ENCODE measurements at regions not wholly inside any gene's neighbourhood (a gene's known extent, or its start where the extent isn't known, plus 50 kb on each side); places are given as distances from the start of the nearest gene placed in this dataset.

DNA sequence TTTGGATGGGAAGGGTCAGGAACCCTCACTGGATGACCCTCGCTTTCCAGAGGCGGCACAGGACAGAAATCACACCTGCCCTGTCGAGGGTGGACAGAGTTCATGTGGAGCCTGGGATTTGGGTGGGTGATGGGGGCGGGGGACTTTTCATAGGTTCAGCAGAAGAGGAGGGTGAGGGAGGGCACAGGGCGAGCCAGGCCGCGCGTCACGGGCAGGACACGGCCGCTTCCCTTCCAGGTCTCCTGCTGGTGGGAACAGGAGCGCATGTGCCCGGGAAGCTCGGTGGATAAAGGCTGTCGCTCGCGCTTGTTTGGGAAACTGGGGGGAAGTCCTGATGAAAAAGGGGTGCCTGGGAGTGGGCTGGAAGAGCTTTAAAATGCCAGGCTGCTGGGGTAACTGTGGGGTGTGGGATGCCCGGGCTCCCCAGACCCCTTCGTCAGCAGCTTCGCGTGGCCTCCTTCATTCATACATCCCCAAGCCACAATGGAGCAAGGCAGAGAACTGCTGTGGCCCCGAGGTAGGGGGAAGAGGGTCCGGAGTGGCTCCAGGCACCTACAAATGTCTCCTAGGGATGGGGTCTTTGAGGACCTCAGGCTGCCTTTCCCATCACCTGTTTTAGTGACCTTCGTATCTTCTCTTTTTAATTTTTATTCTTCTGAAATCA lies 102.2 kb downstream of the DACT2 start:
- intact Hi-C loops (cut with DNase I; ENCODE audit: low total_unique reads) (no loop called here), in situ Hi-C loops (cut with MboI; ENCODE audit: low pct_ligation_motif_present in 1 of 4, low pct_unique_long_range_greater_than_20kb in 1 of 4, low sequenced_read_pairs in 3 of 4) (no loop called here)
- Histone ChIP-seq H3K27me3 (no peaks in the 10 kb centered on the region), H3K4me3 (no peak overlapping the region), H3K4me1 (no peaks in the 10 kb centered on the region), H3K36me3 (no peaks in the 10 kb centered on the region), H3K9me3 (no peaks in the 10 kb centered on the region), H3K27ac (no peak overlapping the region)
- 86 to 93% methylated on average over 1 to 24 of the region's 24 CpGs for WGBS, 2 donors (ENCODE audit: low coverage in 1 of 2)
- TF ChIP-seq EP300 (IDR thresholded peaks at IDR 0.05; ENCODE audit: low read depth) (no peak), POLR2A (IDR thresholded peaks at IDR 0.05) (no peak), POLR2AphosphoS5 (IDR thresholded peaks at IDR 0.05) (no peak)
- TF ChIP-seq, protein P1, sequence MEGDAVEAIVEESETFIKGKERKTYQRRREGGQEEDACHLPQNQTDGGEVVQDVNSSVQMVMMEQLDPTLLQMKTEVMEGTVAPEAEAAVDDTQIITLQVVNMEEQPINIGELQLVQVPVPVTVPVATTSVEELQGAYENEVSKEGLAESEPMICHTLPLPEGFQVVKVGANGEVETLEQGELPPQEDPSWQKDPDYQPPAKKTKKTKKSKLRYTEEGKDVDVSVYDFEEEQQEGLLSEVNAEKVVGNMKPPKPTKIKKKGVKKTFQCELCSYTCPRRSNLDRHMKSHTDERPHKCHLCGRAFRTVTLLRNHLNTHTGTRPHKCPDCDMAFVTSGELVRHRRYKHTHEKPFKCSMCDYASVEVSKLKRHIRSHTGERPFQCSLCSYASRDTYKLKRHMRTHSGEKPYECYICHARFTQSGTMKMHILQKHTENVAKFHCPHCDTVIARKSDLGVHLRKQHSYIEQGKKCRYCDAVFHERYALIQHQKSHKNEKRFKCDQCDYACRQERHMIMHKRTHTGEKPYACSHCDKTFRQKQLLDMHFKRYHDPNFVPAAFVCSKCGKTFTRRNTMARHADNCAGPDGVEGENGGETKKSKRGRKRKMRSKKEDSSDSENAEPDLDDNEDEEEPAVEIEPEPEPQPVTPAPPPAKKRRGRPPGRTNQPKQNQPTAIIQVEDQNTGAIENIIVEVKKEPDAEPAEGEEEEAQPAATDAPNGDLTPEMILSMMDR (IDR thresholded peaks at IDR 0.05): no peak
- DNase-seq: no peak

GRCh38 chr6:168216751-168217191 lies 102.8 kb downstream of the DACT2 start:
- H3K9me3 ChIP-seq: no peaks in the 10 kb centered on the region
- WGBS, 2 donors (ENCODE audit: low coverage in 1 of 2): 70 to 95% methylated on average over 4 to 16 of the region's 16 CpGs
- H3K4me1 ChIP-seq: no peaks in the 10 kb centered on the region
- in situ Hi-C loops (cut with MboI; ENCODE audit: low pct_ligation_motif_present in 1 of 4, low pct_unique_long_range_greater_than_20kb in 1 of 4, low sequenced_read_pairs in 3 of 4) (no loop called here), intact Hi-C loops (cut with DNase I; ENCODE audit: low total_unique reads) (no loop called here)
- TF ChIP-seq, protein P1 (IDR thresholded peaks at IDR 0.05): no peak
- TF ChIP-seq EP300 (IDR thresholded peaks at IDR 0.05; ENCODE audit: low read depth) (no peak), POLR2AphosphoS5 (IDR thresholded peaks at IDR 0.05) (no peak), POLR2A (IDR thresholded peaks at IDR 0.05) (no peak)
- H3K4me3 ChIP-seq: no peak overlapping the region
- no peak for DNase-seq
- H3K36me3 ChIP-seq: no peaks in the 10 kb centered on the region
- no peaks in the 10 kb centered on the region for H3K27me3 ChIP-seq
- no peak overlapping the region for H3K27ac ChIP-seq

DNA sequence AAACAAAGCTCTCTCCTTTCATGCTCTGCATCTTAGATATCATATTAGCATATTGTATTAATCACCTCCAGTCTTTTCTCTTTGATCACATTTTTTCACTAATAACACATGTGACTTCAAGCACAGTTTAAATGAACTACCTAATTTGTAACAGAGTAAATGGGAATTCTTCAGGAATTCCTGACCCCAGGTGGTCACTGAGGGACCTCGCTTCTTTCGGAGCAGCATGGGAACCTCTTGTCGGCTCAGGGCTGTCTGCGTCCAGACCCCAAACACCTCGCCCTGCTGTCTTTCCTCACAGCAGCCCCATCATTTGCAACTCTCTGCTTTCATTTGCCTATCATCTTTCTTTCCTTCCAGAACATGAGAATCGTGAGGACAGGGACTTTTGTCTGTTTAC lies 103.5 kb downstream of the DACT2 start:
- TF ChIP-seq, protein P1 (IDR thresholded peaks at IDR 0.05): no peak
- TF ChIP-seq EP300 (IDR thresholded peaks at IDR 0.05; ENCODE audit: low read depth) (no peak), POLR2A (IDR thresholded peaks at IDR 0.05) (no peak), POLR2AphosphoS5 (IDR thresholded peaks at IDR 0.05) (no peak)
- intact Hi-C loops (cut with DNase I; ENCODE audit: low total_unique reads): no loop called here
- whole genome bisulfite sequencing, 2 donors (ENCODE audit: low coverage in 1 of 2): 74 to 76% methylated on average over 6 of the region's 6 CpGs
- no peaks in the 10 kb centered on the region for H3K4me1 ChIP-seq
- no peak overlapping the region for H3K4me3 ChIP-seq
- no peaks in the 10 kb centered on the region for H3K9me3 ChIP-seq
- no peaks in the 10 kb centered on the region for H3K36me3 ChIP-seq
- H3K27me3 ChIP-seq: no peaks in the 10 kb centered on the region
- in situ Hi-C loops (cut with MboI; ENCODE audit: low pct_ligation_motif_present in 1 of 4, low pct_unique_long_range_greater_than_20kb in 1 of 4, low sequenced_read_pairs in 3 of 4): no loop called here
- no peak for DNase-seq
- no peak overlapping the region for H3K27ac ChIP-seq

GRCh38 chr6:168215121-168215808 lies 104.3 kb downstream of the DACT2 start:
- H3K4me1 ChIP-seq: no peaks in the 10 kb centered on the region
- DNase-seq: no peak
- no peaks in the 10 kb centered on the region for H3K36me3 ChIP-seq
- no peaks in the 10 kb centered on the region for H3K9me3 ChIP-seq
- H3K27me3 ChIP-seq: no peaks in the 10 kb centered on the region
- intact Hi-C loops (cut with DNase I; ENCODE audit: low total_unique reads): no loop called here
- 81 to 85% methylated on average over 10 to 23 of the region's 23 CpGs for WGBS, 2 donors (ENCODE audit: low coverage in 1 of 2)
- no peak for TF ChIP-seq EP300 (IDR thresholded peaks at IDR 0.05; ENCODE audit: low read depth)
- TF ChIP-seq, protein P1 (IDR thresholded peaks at IDR 0.05): no peak
- TF ChIP-seq POLR2A (IDR thresholded peaks at IDR 0.05): no peak
- TF ChIP-seq POLR2AphosphoS5 (IDR thresholded peaks at IDR 0.05): no peak
- no peak overlapping the region for H3K27ac ChIP-seq
- in situ Hi-C loops (cut with MboI; ENCODE audit: low pct_ligation_motif_present in 1 of 4, low pct_unique_long_range_greater_than_20kb in 1 of 4, low sequenced_read_pairs in 3 of 4): no loop called here
- no peak overlapping the region for H3K4me3 ChIP-seq
